Peyer's patch (tissue), 4 donors: ENCODE measurements at regions not wholly inside any gene's neighbourhood (a gene's known extent, or its start where the extent isn't known, plus 50 kb on each side); places are given as distances from the start of the nearest gene placed in this dataset.

Source experiments
- DNase-seq, 3 donors: peaks; one replicate each; pipeline ENCODE4 v3.0.0-alpha.2; 2017 to 2019
- H3K27ac ChIP-seq, 4 donors: fragments of 200-600 bp; sonication (generic); one replicate each; pipeline ENCODE4 v1.5.1; 2016 to 2019
- H3K27me3 ChIP-seq, 2 donors: fragments of 200-600 bp; sonication (generic); one replicate each; pipeline ENCODE4 v1.5.1; 2019
- H3K36me3 ChIP-seq, 3 donors: fragments of 200-600 bp; sonication (generic); one replicate each; pipeline ENCODE4 v1.5.1; 2016 to 2019
- H3K4me1 ChIP-seq, 4 donors: fragments of 200-600 bp; sonication (generic); one replicate each; pipeline ENCODE4 v1.5.1; 2016 to 2019
- H3K4me3 ChIP-seq, 4 donors: fragments of 200-600 bp; sonication (generic); 1 replicate in 3 of 4; 2 replicates in 1 of 4; pipeline ENCODE4 v1.5.1; 2016 to 2019; ENCODE audit warnings: mild to moderate bottlenecking in 1 of 4
- H3K9me3 ChIP-seq, 4 donors: fragments of 200-600 bp; sonication (generic); one replicate each; pipeline ENCODE4 v1.5.1; 2016 to 2019; ENCODE audit warnings: mild to moderate bottlenecking in 1 of 4
- CTCF ChIP-seq, 6 experiments: fragments of 450-650 bp in 4 of 6; fragments of 200-600 bp in 2 of 6; sonication (generic) in 1 of 6; IDR thresholded peaks; one replicate each; pipeline ENCODE4 v1.5.1; 2017 to 2019; ENCODE audit warnings: antibody characterized with exemption in 6 of 6, mild to moderate bottlenecking in 3 of 6, moderate library complexity in 1 of 6
- POLR2A ChIP-seq, 2 donors: fragments of 450-650 bp; IDR thresholded peaks; one replicate each; pipeline ENCODE4 v1.5.1; 2017; ENCODE audit warnings: antibody characterized with exemption in 2 of 2, mild to moderate bottlenecking in 2 of 2, moderate library complexity in 2 of 2

- no peaks in the 10 kb centered on the region for H3K36me3 ChIP-seq
- H3K4me1 ChIP-seq: peaks cover 0 to 7% (median 0%) of the 10 kb centered on the region in 4 donors
- DNase-seq: no peak
- TF ChIP-seq CTCF (IDR thresholded peaks at IDR 0.05) (no peak), POLR2A (IDR thresholded peaks at IDR 0.05) (peak in 1 of 2 donors; percentile 20)
- H3K9me3 ChIP-seq: no peaks in the 10 kb centered on the region
- H3K4me3 ChIP-seq: no peak overlapping the region
- H3K27ac ChIP-seq: peak overlapping the region in 1 of 4 donors; percentile 45
- no peaks in the 10 kb centered on the region for H3K27me3 ChIP-seq
Measured at GRCh38 chr13:102965802-102966201, 100.4 kb downstream of the SLC10A2 start.

GRCh38 chr13:102962430-102962829, 103.8 kb downstream of the SLC10A2 start:
- Histone ChIP-seq H3K27me3 (no peaks in the 10 kb centered on the region), H3K4me1 (peaks cover 0 to 2% (median 0%) of the 10 kb centered on the region in 4 donors), H3K9me3 (no peaks in the 10 kb centered on the region), H3K4me3 (no peak overlapping the region), H3K27ac (no peak overlapping the region), H3K36me3 (no peaks in the 10 kb centered on the region)
- TF ChIP-seq CTCF (IDR thresholded peaks at IDR 0.05): no peak
- no peak for TF ChIP-seq POLR2A (IDR thresholded peaks at IDR 0.05)
- no peak for DNase-seq

- H3K4me3 ChIP-seq: no peak overlapping the region
- H3K27me3 ChIP-seq: no peaks in the 10 kb centered on the region
- no peaks in the 10 kb centered on the region for H3K4me1 ChIP-seq
- no peaks in the 10 kb centered on the region for H3K36me3 ChIP-seq
- TF ChIP-seq POLR2A (IDR thresholded peaks at IDR 0.05) (no peak), CTCF (IDR thresholded peaks at IDR 0.05) (no peak)
- no peak overlapping the region for H3K27ac ChIP-seq
- no peaks in the 10 kb centered on the region for H3K9me3 ChIP-seq
- no peak for DNase-seq
Measured at GRCh38 chr13:102960959-102961358, 105.3 kb downstream of the SLC10A2 start.

GRCh38 chr13:102956449-102956848, 109.8 kb downstream of the SLC10A2 start:
- DNase-seq: no peak
- no peaks in the 10 kb centered on the region for H3K27me3 ChIP-seq
- no peak overlapping the region for H3K4me3 ChIP-seq
- TF ChIP-seq POLR2A (IDR thresholded peaks at IDR 0.05) (no peak), CTCF (IDR thresholded peaks at IDR 0.05) (no peak)
- H3K9me3 ChIP-seq: no peaks in the 10 kb centered on the region
- no peaks in the 10 kb centered on the region for H3K4me1 ChIP-seq
- no peak overlapping the region for H3K27ac ChIP-seq
- H3K36me3 ChIP-seq: no peaks in the 10 kb centered on the region

GRCh38 chr13:102954350-102954749, 108.5 kb downstream of the ERCC5 start:
- TF ChIP-seq CTCF (IDR thresholded peaks at IDR 0.05): no peak
- no peak for TF ChIP-seq POLR2A (IDR thresholded peaks at IDR 0.05)
- Histone ChIP-seq H3K4me1 (no peaks in the 10 kb centered on the region), H3K36me3 (no peaks in the 10 kb centered on the region), H3K4me3 (no peak overlapping the region), H3K27me3 (no peaks in the 10 kb centered on the region), H3K27ac (no peak overlapping the region), H3K9me3 (no peaks in the 10 kb centered on the region)
- no peak for DNase-seq

- no peaks in the 10 kb centered on the region for H3K27me3 ChIP-seq
- no peak for DNase-seq
Measured at GRCh38 chr13:102951808-102952207, 106.0 kb downstream of the ERCC5 start.

More at GRCh38 chr13:102951808-102952207, 106.0 kb downstream of the ERCC5 start:
- H3K4me3 ChIP-seq: no peak overlapping the region
- H3K9me3 ChIP-seq: no peaks in the 10 kb centered on the region
- H3K27ac ChIP-seq: no peak overlapping the region
- TF ChIP-seq CTCF (IDR thresholded peaks at IDR 0.05): no peak
- no peak for TF ChIP-seq POLR2A (IDR thresholded peaks at IDR 0.05)
- H3K4me1 ChIP-seq: peaks cover 0 to 9% (median 0%) of the 10 kb centered on the region in 4 donors
- no peaks in the 10 kb centered on the region for H3K36me3 ChIP-seq
